Activated naive CD8-positive, alpha-beta T cell (primary cell): ENCODE measurements at regions not wholly inside any gene's neighbourhood (a gene's known extent, or its start where the extent isn't known, plus 50 kb on each side); places are given as distances from the start of the nearest gene placed in this dataset.

Experiments used
- H3K27ac Mint-ChIP-seq: one replicate; pipeline ENCODE4 v1.8.0; 2021; ENCODE audit warnings: mixed read lengths
- H3K27me3 Mint-ChIP-seq: one replicate; pipeline ENCODE4 v1.8.0; 2021; ENCODE audit warnings: mixed read lengths
- H3K36me3 Mint-ChIP-seq: one replicate; pipeline ENCODE4 v1.8.0; 2021; ENCODE audit warnings: mixed read lengths
- H3K4me1 Mint-ChIP-seq: one replicate; pipeline ENCODE4 v1.8.0; 2021; ENCODE audit warnings: low read depth, mixed read lengths
- H3K4me3 Mint-ChIP-seq: one replicate; pipeline ENCODE4 v1.8.0; 2021; ENCODE audit warnings: mild to moderate bottlenecking, mixed read lengths
- H3K9me3 Mint-ChIP-seq: one replicate; pipeline ENCODE4 v1.8.0; 2021; ENCODE audit warnings: low read depth, mixed read lengths

GRCh38 chr6:113416170-113416569 is 441.0 kb upstream of the MARCKS start:
- Mint-ChIP-seq H3K27me3 (peaks cover 1% of the 10 kb centered on the region), H3K36me3 (no peaks in the 10 kb centered on the region), H3K9me3 (peaks cover 6% of the 10 kb centered on the region), H3K4me3 (no peak overlapping the region), H3K4me1 (no peaks in the 10 kb centered on the region), H3K27ac (no peak overlapping the region)

- no peak overlapping the region for H3K4me3 Mint-ChIP-seq
- no peaks in the 10 kb centered on the region for H3K4me1 Mint-ChIP-seq
- H3K9me3 Mint-ChIP-seq = no peaks in the 10 kb centered on the region
- H3K27ac Mint-ChIP-seq = no peak overlapping the region
- H3K27me3 Mint-ChIP-seq = no peaks in the 10 kb centered on the region
- no peaks in the 10 kb centered on the region for H3K36me3 Mint-ChIP-seq
Observed at GRCh38 chr6:113420290-113420689, 436.9 kb upstream of the MARCKS start.

- H3K4me1 Mint-ChIP-seq = no peaks in the 10 kb centered on the region
- H3K4me3 Mint-ChIP-seq = no peak overlapping the region
- no peaks in the 10 kb centered on the region for H3K9me3 Mint-ChIP-seq
- H3K27ac Mint-ChIP-seq = no peak overlapping the region
- H3K27me3 Mint-ChIP-seq = no peaks in the 10 kb centered on the region
- no peaks in the 10 kb centered on the region for H3K36me3 Mint-ChIP-seq
Observed at GRCh38 chr6:113421997-113422396, 435.1 kb upstream of the MARCKS start.

GRCh38 chr6:113423956-113424355 is 433.2 kb upstream of the MARCKS start:
- H3K36me3 Mint-ChIP-seq = no peaks in the 10 kb centered on the region
- H3K4me1 Mint-ChIP-seq = no peaks in the 10 kb centered on the region
- peaks cover 1% of the 10 kb centered on the region for H3K27me3 Mint-ChIP-seq

GRCh38 chr6:113425977-113426660 is 431.0 kb upstream of the MARCKS start:
- Mint-ChIP-seq H3K27ac (no peak overlapping the region), H3K36me3 (no peaks in the 10 kb centered on the region), H3K27me3 (peaks cover 1% of the 10 kb centered on the region), H3K4me3 (no peak overlapping the region), H3K4me1 (no peaks in the 10 kb centered on the region), H3K9me3 (no peaks in the 10 kb centered on the region)

More at GRCh38 chr6:113423956-113424355, 433.2 kb upstream of the MARCKS start:
- H3K27ac Mint-ChIP-seq = no peak overlapping the region
- no peak overlapping the region for H3K4me3 Mint-ChIP-seq
- H3K9me3 Mint-ChIP-seq = no peaks in the 10 kb centered on the region

- H3K9me3 Mint-ChIP-seq = no peaks in the 10 kb centered on the region
- peaks cover 1% of the 10 kb centered on the region for H3K27me3 Mint-ChIP-seq
- no peaks in the 10 kb centered on the region for H3K4me1 Mint-ChIP-seq
- H3K36me3 Mint-ChIP-seq = no peaks in the 10 kb centered on the region
- no peak overlapping the region for H3K27ac Mint-ChIP-seq
- no peak overlapping the region for H3K4me3 Mint-ChIP-seq
Observed at GRCh38 chr6:113427617-113428016, 429.5 kb upstream of the MARCKS start.

- H3K9me3 Mint-ChIP-seq = no peaks in the 10 kb centered on the region
- H3K36me3 Mint-ChIP-seq = no peaks in the 10 kb centered on the region
- peaks cover 1% of the 10 kb centered on the region for H3K27me3 Mint-ChIP-seq
- H3K4me1 Mint-ChIP-seq = no peaks in the 10 kb centered on the region
- no peak overlapping the region for H3K27ac Mint-ChIP-seq
- no peak overlapping the region for H3K4me3 Mint-ChIP-seq
Observed at GRCh38 chr6:113428702-113429101, 428.4 kb upstream of the MARCKS start.

- Mint-ChIP-seq H3K4me3 (no peak overlapping the region), H3K27ac (no peak overlapping the region), H3K27me3 (peaks cover 1% of the 10 kb centered on the region), H3K36me3 (no peaks in the 10 kb centered on the region), H3K4me1 (no peaks in the 10 kb centered on the region), H3K9me3 (no peaks in the 10 kb centered on the region)
Observed at GRCh38 chr6:113432521-113433334, 424.4 kb upstream of the MARCKS start.

- H3K36me3 Mint-ChIP-seq = no peaks in the 10 kb centered on the region
- no peak overlapping the region for H3K4me3 Mint-ChIP-seq
- no peaks in the 10 kb centered on the region for H3K4me1 Mint-ChIP-seq
- no peaks in the 10 kb centered on the region for H3K9me3 Mint-ChIP-seq
- H3K27ac Mint-ChIP-seq = no peak overlapping the region
- H3K27me3 Mint-ChIP-seq = no peaks in the 10 kb centered on the region
Observed at GRCh38 chr6:113433335-113433991, 423.7 kb upstream of the MARCKS start.

- Mint-ChIP-seq H3K27ac (no peak overlapping the region), H3K9me3 (no peaks in the 10 kb centered on the region), H3K36me3 (no peaks in the 10 kb centered on the region), H3K4me1 (no peaks in the 10 kb centered on the region), H3K27me3 (no peaks in the 10 kb centered on the region), H3K4me3 (no peak overlapping the region)
Observed at GRCh38 chr6:113434641-113435040, 422.5 kb upstream of the MARCKS start.

- H3K4me3 Mint-ChIP-seq = no peak overlapping the region
- H3K36me3 Mint-ChIP-seq = no peaks in the 10 kb centered on the region
- peaks cover 5% of the 10 kb centered on the region for H3K27me3 Mint-ChIP-seq
- no peak overlapping the region for H3K27ac Mint-ChIP-seq
- H3K4me1 Mint-ChIP-seq = no peaks in the 10 kb centered on the region
- no peaks in the 10 kb centered on the region for H3K9me3 Mint-ChIP-seq
Observed at GRCh38 chr6:113437566-113437965, 419.6 kb upstream of the MARCKS start.

- Mint-ChIP-seq H3K27me3 (peaks cover 5% of the 10 kb centered on the region), H3K4me1 (no peaks in the 10 kb centered on the region), H3K9me3 (no peaks in the 10 kb centered on the region), H3K36me3 (no peaks in the 10 kb centered on the region), H3K4me3 (no peak overlapping the region), H3K27ac (no peak overlapping the region)
Observed at GRCh38 chr6:113439866-113440265, 417.3 kb upstream of the MARCKS start.

- Mint-ChIP-seq H3K9me3 (no peaks in the 10 kb centered on the region), H3K4me3 (no peak overlapping the region), H3K27me3 (peaks cover 5% of the 10 kb centered on the region)
Observed at GRCh38 chr6:113442040-113442439, 415.1 kb upstream of the MARCKS start.

GRCh38 chr6:113445201-113445600 is 411.9 kb upstream of the MARCKS start:
- H3K27ac Mint-ChIP-seq = no peak overlapping the region
- peaks cover 5% of the 10 kb centered on the region for H3K27me3 Mint-ChIP-seq
- no peak overlapping the region for H3K4me3 Mint-ChIP-seq
- H3K36me3 Mint-ChIP-seq = no peaks in the 10 kb centered on the region
- no peaks in the 10 kb centered on the region for H3K9me3 Mint-ChIP-seq
- no peaks in the 10 kb centered on the region for H3K4me1 Mint-ChIP-seq

More at GRCh38 chr6:113442040-113442439, 415.1 kb upstream of the MARCKS start:
- H3K36me3 Mint-ChIP-seq = no peaks in the 10 kb centered on the region
- no peaks in the 10 kb centered on the region for H3K4me1 Mint-ChIP-seq
- no peak overlapping the region for H3K27ac Mint-ChIP-seq

GRCh38 chr6:113447088-113447831 is 409.9 kb upstream of the MARCKS start:
- Mint-ChIP-seq H3K27ac (no peak overlapping the region), H3K4me3 (no peak overlapping the region), H3K27me3 (no peaks in the 10 kb centered on the region), H3K9me3 (no peaks in the 10 kb centered on the region), H3K36me3 (no peaks in the 10 kb centered on the region), H3K4me1 (no peaks in the 10 kb centered on the region)
